Tibial nerve (tissue), 3 donors: ENCODE measurements at regions not wholly inside any gene's neighbourhood (a gene's known extent, or its start where the extent isn't known, plus 50 kb on each side); places are given as distances from the start of the nearest gene placed in this dataset.

Experiments
- POLR2A ChIP-seq, 2 donors: fragments of 450-650 bp; IDR thresholded peaks; one replicate each; pipeline ENCODE4 v1.6.1; 2017; ENCODE audit warnings: antibody characterized with exemption in 2 of 2, mild to moderate bottlenecking in 2 of 2, moderate library complexity in 2 of 2
- TF ChIP-seq, protein P1 (sequence below), 5 experiments: fragments of 200-600 bp in 3 of 5; fragments of 450-650 bp in 2 of 5; sonication (generic) in 3 of 5; IDR thresholded peaks; one replicate each; pipeline ENCODE4 v1.5.1; 2016 to 2019; ENCODE audit warnings: antibody characterized with exemption in 5 of 5, mild to moderate bottlenecking in 3 of 5, moderate library complexity in 2 of 5

GRCh38 chr12:19026034-19026433 lies 103.5 kb upstream of the PLEKHA5 start:
- TF ChIP-seq, protein P1, sequence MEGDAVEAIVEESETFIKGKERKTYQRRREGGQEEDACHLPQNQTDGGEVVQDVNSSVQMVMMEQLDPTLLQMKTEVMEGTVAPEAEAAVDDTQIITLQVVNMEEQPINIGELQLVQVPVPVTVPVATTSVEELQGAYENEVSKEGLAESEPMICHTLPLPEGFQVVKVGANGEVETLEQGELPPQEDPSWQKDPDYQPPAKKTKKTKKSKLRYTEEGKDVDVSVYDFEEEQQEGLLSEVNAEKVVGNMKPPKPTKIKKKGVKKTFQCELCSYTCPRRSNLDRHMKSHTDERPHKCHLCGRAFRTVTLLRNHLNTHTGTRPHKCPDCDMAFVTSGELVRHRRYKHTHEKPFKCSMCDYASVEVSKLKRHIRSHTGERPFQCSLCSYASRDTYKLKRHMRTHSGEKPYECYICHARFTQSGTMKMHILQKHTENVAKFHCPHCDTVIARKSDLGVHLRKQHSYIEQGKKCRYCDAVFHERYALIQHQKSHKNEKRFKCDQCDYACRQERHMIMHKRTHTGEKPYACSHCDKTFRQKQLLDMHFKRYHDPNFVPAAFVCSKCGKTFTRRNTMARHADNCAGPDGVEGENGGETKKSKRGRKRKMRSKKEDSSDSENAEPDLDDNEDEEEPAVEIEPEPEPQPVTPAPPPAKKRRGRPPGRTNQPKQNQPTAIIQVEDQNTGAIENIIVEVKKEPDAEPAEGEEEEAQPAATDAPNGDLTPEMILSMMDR (IDR thresholded peaks at IDR 0.05), result no peak
- no peak for TF ChIP-seq POLR2A (IDR thresholded peaks at IDR 0.05)
